ENCODE measurements at regions not wholly inside any gene's neighbourhood (a gene's known extent, or its start where the extent isn't known, plus 50 kb on each side); places are given as distances from the start of the nearest gene placed in this dataset.

DNA sequence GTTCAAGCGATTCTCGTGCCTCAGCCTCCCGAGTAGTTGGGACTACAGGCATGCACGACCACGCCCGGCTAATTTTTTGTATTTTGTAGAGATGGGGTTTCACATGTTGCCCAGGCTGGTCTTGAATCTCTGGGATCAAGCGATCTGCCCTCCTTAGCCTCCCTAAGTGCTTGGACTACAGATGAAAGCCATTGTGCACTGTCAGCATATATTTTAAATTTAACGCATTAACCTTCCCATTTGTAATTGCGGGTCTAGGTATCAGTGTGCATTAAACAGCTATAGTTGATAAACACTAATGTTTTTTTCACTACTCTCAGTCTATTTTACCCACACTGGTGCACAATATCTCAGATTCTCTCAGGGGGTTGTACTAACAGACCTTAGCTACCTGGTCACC, 1930.8 kb downstream of the C4orf33 start:
- TF ChIP-seq, protein P1, sequence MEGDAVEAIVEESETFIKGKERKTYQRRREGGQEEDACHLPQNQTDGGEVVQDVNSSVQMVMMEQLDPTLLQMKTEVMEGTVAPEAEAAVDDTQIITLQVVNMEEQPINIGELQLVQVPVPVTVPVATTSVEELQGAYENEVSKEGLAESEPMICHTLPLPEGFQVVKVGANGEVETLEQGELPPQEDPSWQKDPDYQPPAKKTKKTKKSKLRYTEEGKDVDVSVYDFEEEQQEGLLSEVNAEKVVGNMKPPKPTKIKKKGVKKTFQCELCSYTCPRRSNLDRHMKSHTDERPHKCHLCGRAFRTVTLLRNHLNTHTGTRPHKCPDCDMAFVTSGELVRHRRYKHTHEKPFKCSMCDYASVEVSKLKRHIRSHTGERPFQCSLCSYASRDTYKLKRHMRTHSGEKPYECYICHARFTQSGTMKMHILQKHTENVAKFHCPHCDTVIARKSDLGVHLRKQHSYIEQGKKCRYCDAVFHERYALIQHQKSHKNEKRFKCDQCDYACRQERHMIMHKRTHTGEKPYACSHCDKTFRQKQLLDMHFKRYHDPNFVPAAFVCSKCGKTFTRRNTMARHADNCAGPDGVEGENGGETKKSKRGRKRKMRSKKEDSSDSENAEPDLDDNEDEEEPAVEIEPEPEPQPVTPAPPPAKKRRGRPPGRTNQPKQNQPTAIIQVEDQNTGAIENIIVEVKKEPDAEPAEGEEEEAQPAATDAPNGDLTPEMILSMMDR (IDR thresholded peaks at IDR 0.05; ENCODE audit: poor library complexity, severe bottlenecking) = no peak
- TF ChIP-seq EZH2 (IDR thresholded peaks at IDR 0.05; ENCODE audit: borderline replicate concordance, insufficient read depth, low read length, poor library complexity, severe bottlenecking) (no peak), EP300 (conservative IDR thresholded peaks at IDR 0.05; ENCODE audit: poor library complexity, severe bottlenecking) (no peak), TAF1 (IDR thresholded peaks at IDR 0.05; ENCODE audit: low read depth) (no peak), MXI1 (conservative IDR thresholded peaks at IDR 0.05; ENCODE audit: poor library complexity, severe bottlenecking) (no peak)
- TF ChIP-seq, protein P2, sequence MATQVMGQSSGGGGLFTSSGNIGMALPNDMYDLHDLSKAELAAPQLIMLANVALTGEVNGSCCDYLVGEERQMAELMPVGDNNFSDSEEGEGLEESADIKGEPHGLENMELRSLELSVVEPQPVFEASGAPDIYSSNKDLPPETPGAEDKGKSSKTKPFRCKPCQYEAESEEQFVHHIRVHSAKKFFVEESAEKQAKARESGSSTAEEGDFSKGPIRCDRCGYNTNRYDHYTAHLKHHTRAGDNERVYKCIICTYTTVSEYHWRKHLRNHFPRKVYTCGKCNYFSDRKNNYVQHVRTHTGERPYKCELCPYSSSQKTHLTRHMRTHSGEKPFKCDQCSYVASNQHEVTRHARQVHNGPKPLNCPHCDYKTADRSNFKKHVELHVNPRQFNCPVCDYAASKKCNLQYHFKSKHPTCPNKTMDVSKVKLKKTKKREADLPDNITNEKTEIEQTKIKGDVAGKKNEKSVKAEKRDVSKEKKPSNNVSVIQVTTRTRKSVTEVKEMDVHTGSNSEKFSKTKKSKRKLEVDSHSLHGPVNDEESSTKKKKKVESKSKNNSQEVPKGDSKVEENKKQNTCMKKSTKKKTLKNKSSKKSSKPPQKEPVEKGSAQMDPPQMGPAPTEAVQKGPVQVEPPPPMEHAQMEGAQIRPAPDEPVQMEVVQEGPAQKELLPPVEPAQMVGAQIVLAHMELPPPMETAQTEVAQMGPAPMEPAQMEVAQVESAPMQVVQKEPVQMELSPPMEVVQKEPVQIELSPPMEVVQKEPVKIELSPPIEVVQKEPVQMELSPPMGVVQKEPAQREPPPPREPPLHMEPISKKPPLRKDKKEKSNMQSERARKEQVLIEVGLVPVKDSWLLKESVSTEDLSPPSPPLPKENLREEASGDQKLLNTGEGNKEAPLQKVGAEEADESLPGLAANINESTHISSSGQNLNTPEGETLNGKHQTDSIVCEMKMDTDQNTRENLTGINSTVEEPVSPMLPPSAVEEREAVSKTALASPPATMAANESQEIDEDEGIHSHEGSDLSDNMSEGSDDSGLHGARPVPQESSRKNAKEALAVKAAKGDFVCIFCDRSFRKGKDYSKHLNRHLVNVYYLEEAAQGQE (IDR thresholded peaks at IDR 0.05; ENCODE audit: borderline replicate concordance) = no peak

Measured in neural cell (in vitro differentiated cells).